Gastrocnemius medialis (tissue), 4 donors: ENCODE measurements at regions not wholly inside any gene's neighbourhood (a gene's known extent, or its start where the extent isn't known, plus 50 kb on each side); places are given as distances from the start of the nearest gene placed in this dataset.

Source experiments
- ATAC-seq, 2 donors: fragments of 150-250 bp; one replicate each; pipeline ENCODE4 v1.9.1; 2016
- DNase-seq, 2 donors: peaks; one replicate each; pipeline ENCODE4 v3.0.0-alpha.2; 2019
- H3K27ac ChIP-seq, 4 donors: fragments of 200-600 bp; sonication (generic); 1 replicate in 1 of 4; 2 replicates in 3 of 4; pipeline ENCODE4 v1.5.1; 2016 to 2018; ENCODE audit warnings: mild to moderate bottlenecking in 2 of 4, moderate library complexity in 1 of 4
- H3K27me3 ChIP-seq, 3 donors: fragments of 200-600 bp; sonication (generic) in 2 of 3; 1 replicate in 1 of 3; 2 replicates in 2 of 3; pipeline versions ENCODE4 v1.5.1 to v1.6.0; 2016 to 2019; ENCODE audit warnings: mild to moderate bottlenecking in 1 of 3, moderate library complexity in 1 of 3
- H3K36me3 ChIP-seq, 2 donors: fragments of 200-600 bp; sonication (generic) in 1 of 2; one replicate each; pipeline ENCODE4 v1.5.1; 2017 to 2018
- H3K4me1 ChIP-seq, 2 donors: fragments of 200-600 bp; sonication (generic) in 1 of 2; one replicate each; pipeline ENCODE4 v1.5.1; 2016 to 2017; ENCODE audit warnings: mild to moderate bottlenecking in 2 of 2
- H3K4me3 ChIP-seq, 4 donors: fragments of 200-600 bp; sonication (generic) in 3 of 4; 1 replicate in 1 of 4; 2 replicates in 3 of 4; pipeline ENCODE4 v1.5.1; 2016 to 2019; ENCODE audit warnings: mild to moderate bottlenecking in 2 of 4
- H3K9me3 ChIP-seq, 3 donors: fragments of 200-600 bp; sonication (generic) in 2 of 3; 1 replicate in 1 of 3; 2 replicates in 2 of 3; pipeline ENCODE4 v1.5.1; 2016 to 2019
- POLR2A ChIP-seq, 2 donors: fragments of 450-650 bp; IDR thresholded peaks; one replicate each; pipeline ENCODE4 v1.6.1; 2017; ENCODE audit warnings: antibody characterized with exemption in 2 of 2, mild to moderate bottlenecking in 2 of 2, moderate library complexity in 2 of 2
- in situ Hi-C, 4 donors: fragments of 200-750 bp; cut with MboI; loops; one replicate each; pipeline versions ENCODE4 v1.15.0 to v1.8.0; 2017; ENCODE audit warnings: low sequenced_read_pairs in 4 of 4
- intact Hi-C: fragments of 100-400 bp; cut with DNase I; formaldehyde crosslinking; loops from one replicate; pipeline ENCODE4 v1.15.1; 2023; ENCODE audit warnings: low total_unique reads
- TF ChIP-seq, protein P1 (sequence below), 5 experiments: fragments of 450-650 bp in 3 of 5; fragments of 200-600 bp in 2 of 5; sonication (generic) in 2 of 5; IDR thresholded peaks in 4 of 5; conservative IDR thresholded peaks in 1 of 5; 1 replicate in 4 of 5; 2 replicates in 1 of 5; pipeline ENCODE4 v1.5.1; 2016 to 2019; ENCODE audit warnings: antibody characterized with exemption in 5 of 5, mild to moderate bottlenecking in 3 of 5, moderate library complexity in 3 of 5

DNA sequence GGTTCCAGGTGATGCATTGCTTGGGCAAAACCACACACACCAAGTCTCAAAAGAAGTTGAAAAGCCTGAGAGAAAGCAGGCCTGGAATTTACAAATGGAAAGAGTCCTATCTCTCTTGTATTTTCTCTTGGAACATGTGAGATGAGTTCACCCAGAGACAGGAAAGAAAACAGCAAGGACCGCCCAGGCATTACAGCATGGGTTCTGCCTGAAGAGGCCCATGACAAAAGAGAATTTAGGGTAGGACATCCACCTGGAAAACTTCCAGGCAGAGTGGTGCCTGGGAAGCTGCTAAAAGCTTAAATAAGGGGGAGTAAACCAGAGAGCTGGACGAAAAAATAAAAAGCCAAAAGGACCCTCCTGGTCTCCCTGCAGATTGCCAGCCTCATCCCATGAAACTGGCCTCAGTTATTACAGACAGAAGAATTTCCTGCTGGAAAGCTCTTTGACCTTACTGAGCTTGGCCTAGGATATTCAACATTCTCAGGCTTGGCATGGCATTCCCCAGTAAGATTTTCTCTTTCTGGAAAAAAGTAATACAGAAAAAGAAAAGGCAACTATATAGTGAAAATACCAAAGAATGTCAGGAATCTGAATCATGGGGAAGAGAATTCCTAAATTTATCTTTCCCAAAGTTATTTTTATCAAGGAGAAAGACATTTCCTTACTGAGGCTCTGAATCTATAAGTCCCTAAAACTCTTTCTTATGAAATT is 121.3 kb upstream of the NUDT4 start:
- TF ChIP-seq POLR2A (IDR thresholded peaks at IDR 0.05) = no peak
- TF ChIP-seq, protein P1, sequence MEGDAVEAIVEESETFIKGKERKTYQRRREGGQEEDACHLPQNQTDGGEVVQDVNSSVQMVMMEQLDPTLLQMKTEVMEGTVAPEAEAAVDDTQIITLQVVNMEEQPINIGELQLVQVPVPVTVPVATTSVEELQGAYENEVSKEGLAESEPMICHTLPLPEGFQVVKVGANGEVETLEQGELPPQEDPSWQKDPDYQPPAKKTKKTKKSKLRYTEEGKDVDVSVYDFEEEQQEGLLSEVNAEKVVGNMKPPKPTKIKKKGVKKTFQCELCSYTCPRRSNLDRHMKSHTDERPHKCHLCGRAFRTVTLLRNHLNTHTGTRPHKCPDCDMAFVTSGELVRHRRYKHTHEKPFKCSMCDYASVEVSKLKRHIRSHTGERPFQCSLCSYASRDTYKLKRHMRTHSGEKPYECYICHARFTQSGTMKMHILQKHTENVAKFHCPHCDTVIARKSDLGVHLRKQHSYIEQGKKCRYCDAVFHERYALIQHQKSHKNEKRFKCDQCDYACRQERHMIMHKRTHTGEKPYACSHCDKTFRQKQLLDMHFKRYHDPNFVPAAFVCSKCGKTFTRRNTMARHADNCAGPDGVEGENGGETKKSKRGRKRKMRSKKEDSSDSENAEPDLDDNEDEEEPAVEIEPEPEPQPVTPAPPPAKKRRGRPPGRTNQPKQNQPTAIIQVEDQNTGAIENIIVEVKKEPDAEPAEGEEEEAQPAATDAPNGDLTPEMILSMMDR (IDR thresholded peaks at IDR 0.05 in 4 of 5, conservative IDR thresholded peaks at IDR 0.05 in 1 of 5) = no peak
- Histone ChIP-seq H3K27ac (no peak overlapping the region), H3K4me1 (no peaks in the 10 kb centered on the region), H3K9me3 (peaks cover 0 to 6% (median 0%) of the 10 kb centered on the region in 3 donors), H3K4me3 (no peak overlapping the region), H3K27me3 (no peaks in the 10 kb centered on the region), H3K36me3 (no peaks in the 10 kb centered on the region)
- in situ Hi-C loops = no loop called here
- DNase-seq (no peak), ATAC-seq (no peak)
- intact Hi-C loops = no loop called here

DNA sequence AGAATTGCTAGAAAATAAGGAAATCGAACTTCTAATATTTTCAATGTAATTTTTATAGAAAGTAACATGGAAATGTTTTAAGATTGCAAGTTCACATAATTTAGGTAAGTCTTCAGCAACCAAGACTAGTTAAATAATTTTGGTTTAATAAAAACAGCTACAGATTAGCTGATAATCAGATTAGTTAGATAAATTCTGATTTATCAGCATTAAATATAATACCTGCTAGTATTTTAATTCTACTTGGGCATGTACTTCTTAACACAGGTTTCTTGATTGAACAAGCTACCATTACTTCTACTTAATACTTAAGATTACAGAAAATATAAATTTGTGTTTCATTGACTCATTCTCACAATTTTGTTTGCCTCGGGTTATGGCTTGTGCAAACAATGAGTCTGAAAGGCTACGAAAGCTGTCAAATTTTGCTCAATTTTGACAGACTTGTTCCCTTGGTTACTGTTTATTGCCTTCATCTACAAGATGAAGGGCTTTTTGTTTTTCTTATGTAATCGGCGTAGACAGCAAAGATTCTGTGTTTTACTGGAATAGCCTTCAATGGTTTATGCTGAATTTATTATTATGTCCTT is 116.1 kb upstream of the NUDT4 start:
- in situ Hi-C loops = no loop called here
- Histone ChIP-seq H3K27ac (no peak overlapping the region), H3K27me3 (no peaks in the 10 kb centered on the region)

GRCh38 chr12:93272997-93273396 is 104.7 kb upstream of the NUDT4 start:
- no peaks in the 10 kb centered on the region for H3K9me3 ChIP-seq
- no peak for DNase-seq
- no peaks in the 10 kb centered on the region for H3K4me1 ChIP-seq
- in situ Hi-C loops = no loop called here
- no peaks in the 10 kb centered on the region for H3K27me3 ChIP-seq
- intact Hi-C loops = no loop called here
- no peaks in the 10 kb centered on the region for H3K36me3 ChIP-seq
- H3K27ac ChIP-seq = no peak overlapping the region
- H3K4me3 ChIP-seq = no peak overlapping the region
- no peak for ATAC-seq
- TF ChIP-seq, protein P1 (IDR thresholded peaks at IDR 0.05 in 4 of 5, conservative IDR thresholded peaks at IDR 0.05 in 1 of 5) = no peak
- no peak for TF ChIP-seq POLR2A (IDR thresholded peaks at IDR 0.05)

More for the DNA sequence above, 116.1 kb upstream of the NUDT4 start:
- H3K4me1 ChIP-seq = no peaks in the 10 kb centered on the region
- no peaks in the 10 kb centered on the region for H3K9me3 ChIP-seq
- intact Hi-C loops = no loop called here
- no peak overlapping the region for H3K4me3 ChIP-seq
- no peak for TF ChIP-seq POLR2A (IDR thresholded peaks at IDR 0.05)
- TF ChIP-seq, protein P1 (IDR thresholded peaks at IDR 0.05 in 4 of 5, conservative IDR thresholded peaks at IDR 0.05 in 1 of 5) = no peak
- ATAC-seq (no peak), DNase-seq (no peak)
- H3K36me3 ChIP-seq = no peaks in the 10 kb centered on the region

DNA sequence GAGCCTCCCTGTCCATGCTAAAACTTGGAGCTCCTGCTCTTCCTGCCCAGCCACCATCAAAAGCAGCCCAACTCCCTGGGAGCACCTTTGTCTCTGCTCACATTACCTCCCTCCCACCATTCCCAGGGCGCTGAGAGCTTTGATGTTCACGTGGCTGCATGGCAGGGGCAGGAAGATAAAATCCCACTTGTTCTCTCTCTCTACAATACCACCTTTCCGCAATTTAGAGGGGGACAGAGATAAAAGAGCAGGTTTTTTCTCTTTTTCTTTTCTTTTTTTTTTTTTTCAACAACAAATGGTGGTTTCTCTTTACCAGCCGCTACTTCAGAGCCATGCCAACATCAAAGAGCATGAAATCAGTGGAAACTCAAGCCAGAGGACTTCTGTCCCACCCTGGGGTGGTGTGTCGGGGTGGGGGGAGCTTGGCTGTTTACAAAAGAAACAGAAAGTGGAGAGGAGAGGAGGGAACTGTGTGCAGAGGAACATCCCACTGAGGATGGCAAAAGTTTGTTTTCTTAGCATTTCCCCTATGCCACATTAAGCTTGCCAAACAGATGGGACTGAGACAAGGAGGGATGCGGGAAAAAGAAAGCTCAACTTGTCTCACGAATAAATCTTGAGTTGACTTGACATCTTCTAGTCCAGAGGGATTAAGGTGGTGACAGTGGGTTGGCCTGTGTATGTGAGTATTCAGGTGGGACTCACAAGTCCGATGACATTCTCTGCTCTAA is 103.7 kb upstream of the NUDT4 start:
- Histone ChIP-seq H3K27me3 (no peaks in the 10 kb centered on the region), H3K4me1 (no peaks in the 10 kb centered on the region), H3K4me3 (no peak overlapping the region), H3K9me3 (no peaks in the 10 kb centered on the region), H3K27ac (no peak overlapping the region), H3K36me3 (no peaks in the 10 kb centered on the region)
- no peak for DNase-seq
- in situ Hi-C loops (no loop called here), intact Hi-C loops (no loop called here)
- no peak for ATAC-seq
- no peak for TF ChIP-seq POLR2A (IDR thresholded peaks at IDR 0.05)
- TF ChIP-seq, protein P1 (IDR thresholded peaks at IDR 0.05 in 4 of 5, conservative IDR thresholded peaks at IDR 0.05 in 1 of 5) = no peak
